Glutamatergic neuron (in vitro differentiated cells): ENCODE measurements at regions not wholly inside any gene's neighbourhood (a gene's known extent, or its start where the extent isn't known, plus 50 kb on each side); places are given as distances from the start of the nearest gene placed in this dataset.
"Not testable (repeated sequence)": the region's sequence is repeated elsewhere in the genome, so short reads cannot be mapped to it uniquely, and the experiment has no call there.

Experiments
- DNase-seq: peaks from one replicate; pipeline ENCODE4 v3.0.0; 2022
- H3K27ac Mint-ChIP-seq: one replicate; pipeline ENCODE4 v1.8.0; 2020; ENCODE audit warnings: mild to moderate bottlenecking, mixed read lengths, inconsistent platforms; ENCODE audit not compliant: unreplicated experiment
- H3K27me3 Mint-ChIP-seq: one replicate; pipeline ENCODE4 v1.8.0; 2020; ENCODE audit warnings: mild to moderate bottlenecking, moderate library complexity, mixed read lengths, inconsistent platforms; ENCODE audit not compliant: unreplicated experiment
- H3K36me3 Mint-ChIP-seq: one replicate; pipeline ENCODE4 v1.8.0; 2020; ENCODE audit warnings: mild to moderate bottlenecking, mixed read lengths, inconsistent platforms; ENCODE audit not compliant: unreplicated experiment
- H3K4me1 Mint-ChIP-seq: one replicate; pipeline ENCODE4 v1.8.0; 2020; ENCODE audit warnings: mild to moderate bottlenecking, low read depth, mixed read lengths, inconsistent platforms; ENCODE audit not compliant: unreplicated experiment
- H3K4me3 Mint-ChIP-seq: one replicate; pipeline ENCODE4 v1.8.0; 2020; ENCODE audit warnings: mild to moderate bottlenecking, mixed read lengths, inconsistent platforms; ENCODE audit not compliant: unreplicated experiment
- H3K9me3 Mint-ChIP-seq: one replicate; pipeline ENCODE4 v1.8.0; 2020; ENCODE audit warnings: mild to moderate bottlenecking, moderate library complexity, mixed read lengths, inconsistent platforms; ENCODE audit not compliant: unreplicated experiment
- CTCF ChIP-seq: fragments of 200-600 bp; sonication (generic); IDR thresholded peaks from one replicate; pipeline ENCODE4 v1.5.0; 2021; ENCODE audit not compliant: partially characterized antibody, unreplicated experiment

- no peak overlapping the region for H3K27ac Mint-ChIP-seq
- H3K27me3 Mint-ChIP-seq, result peaks cover 2% of the 10 kb centered on the region
These were observed 90.1 kb downstream of the ZNF648 start for GRCh38 chr1:181971424-181971823.

GRCh38 chr1:181969902-181970301 lies 91.6 kb downstream of the ZNF648 start:
- Mint-ChIP-seq H3K9me3 (peaks cover 7% of the 10 kb centered on the region), H3K4me1 (no peaks in the 10 kb centered on the region), H3K36me3 (peaks cover 4% of the 10 kb centered on the region), H3K4me3 (no peak overlapping the region), H3K27ac (no peak overlapping the region), H3K27me3 (no peaks in the 10 kb centered on the region)
- no peak for TF ChIP-seq CTCF
- DNase-seq, result no peak

More at GRCh38 chr1:181971424-181971823, 90.1 kb downstream of the ZNF648 start:
- H3K4me3 Mint-ChIP-seq, result no peak overlapping the region
- peaks cover 9% of the 10 kb centered on the region for H3K9me3 Mint-ChIP-seq
- H3K4me1 Mint-ChIP-seq, result no peaks in the 10 kb centered on the region
- peaks cover 9% of the 10 kb centered on the region for H3K36me3 Mint-ChIP-seq
- no peak for DNase-seq
- no peak for TF ChIP-seq CTCF

- not testable (repeated sequence) for H3K27me3 Mint-ChIP-seq, H3K4me3 Mint-ChIP-seq, H3K9me3 Mint-ChIP-seq, H3K4me1 Mint-ChIP-seq, DNase-seq, H3K27ac Mint-ChIP-seq
- H3K36me3 Mint-ChIP-seq, result peaks cover 15% of the 10 kb centered on the region
These were observed 106.8 kb downstream of the ZNF648 start for GRCh38 chr1:181954696-181955095.

GRCh38 chr1:181954178-181954577 lies 107.3 kb downstream of the ZNF648 start:
- not testable (repeated sequence) for H3K27ac Mint-ChIP-seq, H3K4me1 Mint-ChIP-seq, DNase-seq, H3K27me3 Mint-ChIP-seq, H3K4me3 Mint-ChIP-seq, H3K9me3 Mint-ChIP-seq
- H3K36me3 Mint-ChIP-seq, result peaks cover 14% of the 10 kb centered on the region

GRCh38 chr1:181953596-181953995 lies 107.9 kb downstream of the ZNF648 start:
- no peak for DNase-seq
- H3K36me3 Mint-ChIP-seq, result peaks cover 8% of the 10 kb centered on the region
- no peak overlapping the region for H3K27ac Mint-ChIP-seq
- H3K9me3 Mint-ChIP-seq, result peaks cover 2% of the 10 kb centered on the region
- H3K4me3 Mint-ChIP-seq, result no peak overlapping the region
- no peaks in the 10 kb centered on the region for H3K27me3 Mint-ChIP-seq
- no peak for TF ChIP-seq CTCF
- no peaks in the 10 kb centered on the region for H3K4me1 Mint-ChIP-seq

GRCh38 chr1:181951213-181951612 lies 110.3 kb downstream of the ZNF648 start:
- H3K9me3 Mint-ChIP-seq, result peaks cover 2% of the 10 kb centered on the region

More at GRCh38 chr1:181951213-181951612, 110.3 kb downstream of the ZNF648 start:
- no peak for TF ChIP-seq CTCF
- Mint-ChIP-seq H3K27me3 (no peaks in the 10 kb centered on the region), H3K4me1 (no peaks in the 10 kb centered on the region), H3K27ac (no peak overlapping the region), H3K4me3 (no peak overlapping the region), H3K36me3 (peaks cover 7% of the 10 kb centered on the region)
- DNase-seq, result no peak
